Trophoblast cell (in vitro differentiated cells and primary cell): ENCODE measurements at regions not wholly inside any gene's neighbourhood (a gene's known extent, or its start where the extent isn't known, plus 50 kb on each side); places are given as distances from the start of the nearest gene placed in this dataset.

Experiments used
- DNase-seq, 2 donors: peaks; one replicate each; pipeline ENCODE4 v3.0.0-alpha.2; 2016
- H2AFZ ChIP-seq: 2 replicates; pipeline ENCODE4 v1.6.1; 2013; ENCODE audit warnings: low read length, moderate library complexity, mild to moderate bottlenecking; ENCODE audit not compliant: insufficient read depth, poor library complexity
- H2AK5ac ChIP-seq: 2 replicates; pipeline ENCODE4 v1.6.1; 2013; ENCODE audit warnings: mild to moderate bottlenecking, low read length
- H2BK120ac ChIP-seq: 2 replicates; pipeline ENCODE4 v1.6.1; 2013; ENCODE audit warnings: low read length, mild to moderate bottlenecking, moderate library complexity; ENCODE audit not compliant: insufficient read depth, poor library complexity
- H2BK12ac ChIP-seq: 2 replicates; pipeline ENCODE4 v1.6.1; 2013; ENCODE audit warnings: mild to moderate bottlenecking, low read length, moderate library complexity
- H2BK5ac ChIP-seq: 2 replicates; pipeline ENCODE4 v1.6.1; 2013; ENCODE audit warnings: low read length, low read depth, moderate library complexity, mild to moderate bottlenecking; ENCODE audit not compliant: poor library complexity
- H3K14ac ChIP-seq: 2 replicates; pipeline ENCODE4 v1.6.1; 2013; ENCODE audit warnings: mild to moderate bottlenecking, low read length
- H3K18ac ChIP-seq: 2 replicates; pipeline ENCODE4 v1.6.1; 2013; ENCODE audit warnings: mild to moderate bottlenecking, low read length
- H3K23ac ChIP-seq: 2 replicates; pipeline ENCODE4 v1.6.1; 2013; ENCODE audit warnings: low read length
- H3K27ac ChIP-seq: 2 replicates; pipeline ENCODE4 v1.5.1; 2013; ENCODE audit warnings: low read depth, mild to moderate bottlenecking, inconsistent platforms, low read length, moderate library complexity
- H3K27me3 ChIP-seq: 2 replicates; pipeline ENCODE4 v1.6.1; 2013; ENCODE audit warnings: inconsistent platforms, mild to moderate bottlenecking, low read length, moderate library complexity; ENCODE audit not compliant: insufficient read depth
- H3K36me3 ChIP-seq, 2 experiments: 1 replicate in 1 of 2; 2 replicates in 1 of 2; pipeline ENCODE4 v1.6.1; 2013; ENCODE audit warnings: low read length in 2 of 2, mild to moderate bottlenecking in 2 of 2, moderate library complexity in 1 of 2; ENCODE audit not compliant: insufficient read depth in 2 of 2, control insufficient read depth in 1 of 2
- H3K4ac ChIP-seq: 2 replicates; pipeline ENCODE4 v1.6.1; 2013; ENCODE audit warnings: low read depth, mild to moderate bottlenecking, low read length, moderate library complexity
- H3K4me1 ChIP-seq, 2 experiments: 1 replicate in 1 of 2; 2 replicates in 1 of 2; pipeline ENCODE4 v1.6.1; 2013; ENCODE audit warnings: low read length in 2 of 2, mild to moderate bottlenecking in 2 of 2, moderate library complexity in 1 of 2; ENCODE audit not compliant: insufficient read depth in 2 of 2, control insufficient read depth in 1 of 2
- H3K4me2 ChIP-seq: 2 replicates; pipeline ENCODE4 v1.6.1; 2013; ENCODE audit warnings: inconsistent platforms, mild to moderate bottlenecking, low read length, moderate library complexity
- H3K4me3 ChIP-seq: 2 replicates; pipeline ENCODE4 v1.5.1; 2013; ENCODE audit warnings: mild to moderate bottlenecking, low read depth, low read length, inconsistent platforms
- H3K79me1 ChIP-seq: one replicate; pipeline ENCODE4 v1.6.1; 2013; ENCODE audit warnings: low read length
- H3K79me2 ChIP-seq: 2 replicates; pipeline ENCODE4 v1.6.1; 2013; ENCODE audit warnings: low read length, mild to moderate bottlenecking; ENCODE audit not compliant: control insufficient read depth, insufficient read depth, poor library complexity
- H3K9ac ChIP-seq: 2 replicates; pipeline ENCODE4 v1.6.1; 2013; ENCODE audit warnings: mild to moderate bottlenecking, low read length
- H3K9me3 ChIP-seq: 2 replicates; pipeline ENCODE4 v1.6.1; 2013; ENCODE audit warnings: low read depth, mild to moderate bottlenecking, control low read depth, inconsistent platforms, low read length; ENCODE audit not compliant: insufficient read depth
- H4K12ac ChIP-seq: 2 replicates; pipeline ENCODE4 v1.6.1; 2013; ENCODE audit warnings: low read depth, mild to moderate bottlenecking, low read length, moderate library complexity
- H4K8ac ChIP-seq: 2 replicates; pipeline ENCODE4 v1.6.1; 2013; ENCODE audit warnings: low read depth, mild to moderate bottlenecking, low read length, moderate library complexity
- H4K91ac ChIP-seq: one replicate; pipeline ENCODE4 v1.6.1; 2013; ENCODE audit warnings: low read depth, mild to moderate bottlenecking, low read length, moderate library complexity
- WGBS: extraction: QIAGEN DNeasy Blood & Tissue Kit; methylation state at CpG from one replicate; pipeline ENCODE4 v1.1.7; 2013; ENCODE audit warnings: missing lambda C conversion rate; ENCODE audit not compliant: insufficient read length, insufficient coverage; ENCODE audit errors: extremely low coverage; 5-methylcytosine and 5-hydroxymethylcytosine counted together

DNA sequence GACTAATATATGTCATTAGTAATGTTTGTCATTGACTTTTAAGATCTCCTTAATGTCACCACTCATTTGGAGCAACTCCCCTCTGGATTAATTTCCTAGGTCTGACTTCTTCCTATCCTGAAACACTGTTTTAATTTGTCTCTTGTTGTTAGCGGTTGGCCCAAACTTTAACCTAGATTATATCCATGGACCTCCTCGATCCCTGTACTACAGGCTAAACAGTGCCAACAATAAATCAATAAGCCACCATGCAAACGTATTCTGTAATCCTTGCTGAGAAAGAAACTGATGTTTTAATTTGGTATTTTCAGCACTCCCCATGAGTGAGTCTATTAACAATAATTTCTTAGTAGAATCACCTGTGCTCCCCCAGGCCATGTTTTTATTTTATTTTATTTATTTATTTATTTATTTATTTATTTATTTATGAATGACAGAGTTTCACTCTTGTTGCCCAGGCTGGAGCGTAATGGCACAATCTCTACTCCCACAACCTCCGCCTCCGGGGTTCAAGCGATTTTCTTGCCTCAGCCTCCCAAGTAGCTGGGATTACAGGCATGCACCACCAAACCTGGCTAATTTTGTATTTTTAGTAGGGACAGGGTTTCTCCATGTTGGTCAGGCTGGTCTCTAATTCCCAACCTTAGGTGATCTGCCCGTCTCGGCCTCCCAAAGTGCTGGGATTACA is 204.1 kb downstream of the IL15 start:
- Histone ChIP-seq H3K79me2 (no peaks in the 10 kb centered on the region), H3K27me3 (no peaks in the 10 kb centered on the region)
- WGBS, result no CpG with 5 or more reads among the region's 9 CpGs

DNA sequence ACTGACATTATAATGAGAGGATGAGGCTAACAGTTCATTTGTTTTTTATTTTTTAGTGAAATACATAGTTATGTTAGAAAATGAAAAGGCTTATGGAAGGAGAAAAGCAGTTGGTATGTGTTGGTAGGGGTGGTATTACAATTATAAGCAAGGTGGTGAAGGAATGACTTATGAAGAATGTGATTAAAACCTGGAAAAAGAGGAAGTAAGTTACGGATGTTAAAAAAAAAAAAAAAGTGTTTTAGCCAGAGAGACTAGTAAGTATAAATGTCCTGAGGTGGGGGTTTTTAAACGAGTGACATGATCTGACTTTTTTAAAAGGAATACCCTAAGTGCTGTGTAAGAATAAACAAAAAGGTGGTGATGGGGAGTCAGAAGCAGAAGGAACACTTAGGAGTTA is 206.8 kb downstream of the IL15 start:
- Histone ChIP-seq H3K23ac (no peak overlapping the region), H4K12ac (no peak overlapping the region)
- no CpG with 5 or more reads among the region's 2 CpGs for WGBS

More for the DNA sequence above, 204.1 kb downstream of the IL15 start:
- no peak overlapping the region for H2BK5ac ChIP-seq
- H4K91ac ChIP-seq, result no peak overlapping the region
- no peak overlapping the region for H2BK12ac ChIP-seq
- no peak overlapping the region for H3K4me3 ChIP-seq
- H3K14ac ChIP-seq, result no peak overlapping the region
- H3K36me3 ChIP-seq, result no peaks in the 10 kb centered on the region
- no peak overlapping the region for H3K4ac ChIP-seq
- no peak overlapping the region for H3K23ac ChIP-seq
- no peak overlapping the region for H2AK5ac ChIP-seq
- H3K4me2 ChIP-seq, result no peak overlapping the region
- no peak overlapping the region for H2BK120ac ChIP-seq
- DNase-seq, result no peak
- no peak overlapping the region for H3K9ac ChIP-seq
- no peaks in the 10 kb centered on the region for H3K79me1 ChIP-seq
- H3K4me1 ChIP-seq, result no peaks in the 10 kb centered on the region
- H3K18ac ChIP-seq, result no peak overlapping the region
- no peak overlapping the region for H2AFZ ChIP-seq
- no peak overlapping the region for H4K8ac ChIP-seq
- no peak overlapping the region for H4K12ac ChIP-seq
- no peak overlapping the region for H3K27ac ChIP-seq
- no peaks in the 10 kb centered on the region for H3K9me3 ChIP-seq

DNA sequence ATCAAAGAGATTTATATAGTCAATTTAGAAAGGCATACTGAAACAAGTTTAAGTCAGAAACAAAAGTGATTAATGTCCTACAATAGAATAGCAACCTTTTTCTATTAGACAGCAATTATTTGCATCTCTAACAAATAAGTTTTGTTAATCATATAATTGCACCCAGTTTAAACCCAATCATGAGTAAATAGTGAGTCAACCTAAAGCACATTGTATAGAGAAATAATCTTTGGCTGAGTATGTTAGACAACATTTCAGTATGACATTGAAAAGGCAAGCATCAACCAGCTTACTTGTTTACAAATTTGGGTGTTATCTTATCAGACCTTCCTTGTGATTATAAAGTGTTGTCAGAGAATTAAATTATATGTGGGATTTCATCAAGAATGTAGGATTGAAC is 209.5 kb downstream of the IL15 start:
- H3K79me1 ChIP-seq, result no peaks in the 10 kb centered on the region
- H3K23ac ChIP-seq, result no peak overlapping the region
- H3K4me2 ChIP-seq, result no peak overlapping the region
- no peak overlapping the region for H4K91ac ChIP-seq
- no peak overlapping the region for H2AK5ac ChIP-seq
- no peaks in the 10 kb centered on the region for H3K9me3 ChIP-seq
- no peak overlapping the region for H4K12ac ChIP-seq
- H3K79me2 ChIP-seq, result no peaks in the 10 kb centered on the region
- H3K4ac ChIP-seq, result no peak overlapping the region
- H2BK12ac ChIP-seq, result no peak overlapping the region
- DNase-seq, result no peak
- no peak overlapping the region for H3K14ac ChIP-seq
- H2AFZ ChIP-seq, result no peak overlapping the region
- H3K27me3 ChIP-seq, result no peaks in the 10 kb centered on the region
- H2BK120ac ChIP-seq, result no peak overlapping the region
- H3K4me1 ChIP-seq, result no peaks in the 10 kb centered on the region
- H3K9ac ChIP-seq, result no peak overlapping the region
- no peak overlapping the region for H3K4me3 ChIP-seq
- H4K8ac ChIP-seq, result no peak overlapping the region
- H3K18ac ChIP-seq, result no peak overlapping the region
- H3K36me3 ChIP-seq, result no peaks in the 10 kb centered on the region
- no peak overlapping the region for H3K27ac ChIP-seq
- H2BK5ac ChIP-seq, result no peak overlapping the region

More for the DNA sequence above, 206.8 kb downstream of the IL15 start:
- Histone ChIP-seq H2BK5ac (no peak overlapping the region), H3K27me3 (no peaks in the 10 kb centered on the region), H3K79me2 (no peaks in the 10 kb centered on the region), H3K4me3 (no peak overlapping the region), H3K27ac (no peak overlapping the region), H4K91ac (no peak overlapping the region), H2BK120ac (no peak overlapping the region), H3K9ac (no peak overlapping the region), H3K4me2 (no peak overlapping the region), H4K8ac (no peak overlapping the region), H2AK5ac (no peak overlapping the region), H3K4me1 (no peaks in the 10 kb centered on the region), H2BK12ac (no peak overlapping the region), H3K36me3 (no peaks in the 10 kb centered on the region), H3K79me1 (no peaks in the 10 kb centered on the region), H3K4ac (no peak overlapping the region), H2AFZ (no peak overlapping the region), H3K9me3 (no peaks in the 10 kb centered on the region), H3K14ac (no peak overlapping the region), H3K18ac (no peak overlapping the region)
- DNase-seq, result no peak

DNA sequence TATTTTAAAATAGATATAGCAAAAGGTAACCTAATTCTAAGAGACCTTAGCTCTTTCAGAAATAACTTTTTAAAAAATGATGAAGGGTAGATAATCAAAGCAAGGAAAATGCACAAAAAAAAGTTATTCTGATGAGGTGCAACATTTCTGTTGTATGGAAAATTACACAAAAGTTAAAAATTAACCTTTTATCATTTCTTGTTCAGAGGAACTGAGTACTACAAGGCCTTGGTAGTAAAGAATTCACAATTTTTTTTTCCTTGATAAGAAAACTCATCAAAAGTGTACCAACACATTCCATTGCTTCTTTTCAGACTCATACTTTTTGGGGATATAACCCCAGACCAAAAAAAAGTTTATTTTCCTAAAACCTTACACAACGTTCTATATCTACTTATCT is 213.0 kb downstream of the IL15 start:
- no peaks in the 10 kb centered on the region for H3K79me2 ChIP-seq
- no peak overlapping the region for H4K12ac ChIP-seq
- no peak overlapping the region for H3K18ac ChIP-seq
- no peak for DNase-seq
- H3K9ac ChIP-seq, result no peak overlapping the region
- no peaks in the 10 kb centered on the region for H3K27me3 ChIP-seq
- no peak overlapping the region for H2BK120ac ChIP-seq
- no peaks in the 10 kb centered on the region for H3K36me3 ChIP-seq
- H2BK12ac ChIP-seq, result no peak overlapping the region
- H3K23ac ChIP-seq, result no peak overlapping the region
- H2BK5ac ChIP-seq, result no peak overlapping the region
- H3K4me1 ChIP-seq, result peaks cover 0 to 3% of the 10 kb centered on the region in 2 experiments
- H3K27ac ChIP-seq, result no peak overlapping the region
- 100% methylated on average over 1 of the region's 1 CpG for WGBS
- H3K4me2 ChIP-seq, result no peak overlapping the region
- no peak overlapping the region for H4K91ac ChIP-seq
- no peaks in the 10 kb centered on the region for H3K9me3 ChIP-seq
- no peak overlapping the region for H4K8ac ChIP-seq
- no peak overlapping the region for H2AFZ ChIP-seq
- H3K4me3 ChIP-seq, result no peak overlapping the region
- H2AK5ac ChIP-seq, result no peak overlapping the region
- no peak overlapping the region for H3K14ac ChIP-seq
- H3K4ac ChIP-seq, result no peak overlapping the region
- H3K79me1 ChIP-seq, result no peaks in the 10 kb centered on the region
